GM23338 (cell line): ENCODE measurements at regions not wholly inside any gene's neighbourhood (a gene's known extent, or its start where the extent isn't known, plus 50 kb on each side); places are given as distances from the start of the nearest gene placed in this dataset.
A peak's percentile ranks its signal among the peaks of the same experiment; 100 is the strongest.

Experiments
- ATAC-seq: fragments of 200-7000 bp; cut with Tn5 transposase; 3 replicates; pipeline ENCODE4 v1.9.1; 2020
- DNase-seq: peaks from one replicate; pipeline ENCODE4 v3.0.0-alpha.2; 2015; ENCODE audit warnings: low spot score
- H2AFZ ChIP-seq: fragments of 200-600 bp; sonication (generic); 2 replicates; pipeline ENCODE4 v1.8.0; 2016; ENCODE audit warnings: antibody characterized with exemption, mild to moderate bottlenecking, moderate library complexity
- H3F3A ChIP-seq: fragments of 200-600 bp; sonication (generic); replicated peaks from 2 replicates; pipeline ENCODE4 v1.8.0; 2017; ENCODE audit warnings: antibody characterized with exemption, mixed run types, low read depth
- H3K27ac ChIP-seq: fragments of 200-600 bp; sonication (generic); 2 replicates; pipeline ENCODE4 v1.6.1; 2016; ENCODE audit warnings: low read depth
- H3K27me3 ChIP-seq: fragments of 200-600 bp; sonication (generic); 2 replicates; pipeline ENCODE4 v1.8.0; 2016; ENCODE audit warnings: mild to moderate bottlenecking, mixed run types, moderate library complexity; ENCODE audit not compliant: insufficient read depth
- H3K36me3 ChIP-seq: fragments of 200-600 bp; sonication (generic); 2 replicates; pipeline ENCODE4 v1.8.0; 2016; ENCODE audit warnings: mild to moderate bottlenecking; ENCODE audit not compliant: insufficient read depth
- H3K4me1 ChIP-seq: fragments of 200-600 bp; sonication (generic); 2 replicates; pipeline ENCODE4 v1.8.0; 2016; ENCODE audit warnings: mild to moderate bottlenecking, moderate library complexity; ENCODE audit not compliant: insufficient read depth
- H3K4me2 ChIP-seq: fragments of 200-600 bp; sonication (generic); 2 replicates; pipeline ENCODE4 v1.7.1; 2017; ENCODE audit warnings: mixed run types
- H3K4me3 ChIP-seq: fragments of 200-600 bp; sonication (generic); 2 replicates; pipeline ENCODE4 v1.6.1; 2016; ENCODE audit warnings: mixed run types
- H3K79me2 ChIP-seq: fragments of 200-600 bp; sonication (generic); replicated peaks from 2 replicates; pipeline ENCODE4 v1.8.0; 2017; ENCODE audit warnings: mild to moderate bottlenecking; ENCODE audit not compliant: insufficient read depth
- H3K9me2 ChIP-seq: fragments of 200-600 bp; sonication (generic); 2 replicates; pipeline ENCODE4 v1.8.0; 2017; ENCODE audit not compliant: insufficient read depth
- H4K20me1 ChIP-seq: fragments of 200-600 bp; sonication (generic); replicated peaks from 2 replicates; pipeline ENCODE4 v1.8.0; 2017; ENCODE audit warnings: mild to moderate bottlenecking; ENCODE audit not compliant: insufficient read depth
- H3K27ac Mint-ChIP-seq: 2 replicates; pipeline ENCODE4 v1.8.0; 2020; ENCODE audit warnings: inconsistent platforms, mild to moderate bottlenecking, moderate library complexity, mixed read lengths
- H3K27me3 Mint-ChIP-seq: 3 replicates; pipeline ENCODE4 v1.8.0; 2022; ENCODE audit warnings: low read depth, mild to moderate bottlenecking, moderate library complexity, mixed read lengths, inconsistent platforms; ENCODE audit not compliant: insufficient read depth, poor library complexity
- H3K36me3 Mint-ChIP-seq: 3 replicates; pipeline ENCODE4 v1.8.0; 2021; ENCODE audit warnings: low read depth, mild to moderate bottlenecking, inconsistent platforms, moderate library complexity, mixed read lengths
- H3K4me1 Mint-ChIP-seq: 3 replicates; pipeline ENCODE4 v1.8.0; 2020; ENCODE audit warnings: mild to moderate bottlenecking, inconsistent platforms, mixed read lengths
- H3K4me3 Mint-ChIP-seq: 3 replicates; pipeline ENCODE4 v1.8.0; 2021; ENCODE audit warnings: moderate library complexity, mild to moderate bottlenecking, inconsistent platforms, mixed read lengths
- H3K9me3 Mint-ChIP-seq: 3 replicates; pipeline ENCODE4 v1.8.0; 2020; ENCODE audit warnings: moderate library complexity, mild to moderate bottlenecking, inconsistent platforms, mixed read lengths
- EZH2 ChIP-seq: fragments of 200-600 bp; sonication (generic); IDR thresholded peaks from one replicate; pipeline ENCODE4 v1.8.0; 2017; ENCODE audit warnings: antibody characterized with exemption, mild to moderate bottlenecking, low read depth; ENCODE audit not compliant: unreplicated experiment
- EZH2phosphoT487 ChIP-seq: fragments of 200-600 bp; sonication (generic); IDR thresholded peaks from one replicate; pipeline ENCODE4 v1.8.1; 2018; ENCODE audit warnings: antibody characterized with exemption; ENCODE audit not compliant: unreplicated experiment
- JUNB ChIP-seq: IDR thresholded peaks from one replicate; pipeline ENCODE4 v1.6.1; 2016; ENCODE audit warnings: antibody characterized with exemption; ENCODE audit not compliant: unreplicated experiment
- NANOG ChIP-seq: IDR thresholded peaks from 2 replicates; pipeline ENCODE4 v1.6.1; 2016; ENCODE audit warnings: antibody characterized with exemption, borderline replicate concordance
- POLR2AphosphoS5 ChIP-seq: IDR thresholded peaks from 2 replicates; pipeline ENCODE4 v1.6.1; 2016; ENCODE audit warnings: antibody characterized with exemption, low read depth
- STAT1 ChIP-seq: IDR thresholded peaks from one replicate; pipeline ENCODE4 v1.6.1; 2016; ENCODE audit warnings: antibody characterized with exemption; ENCODE audit not compliant: unreplicated experiment
- ZNF114 ChIP-seq: fragments of 250-450 bp; sonication (Bioruptor Pico); IDR thresholded peaks from 2 replicates; pipeline ENCODE4 v1.5.0; 2020; ENCODE audit warnings: mild to moderate bottlenecking, moderate library complexity
- TF ChIP-seq, protein P1 (sequence below): IDR thresholded peaks from 2 replicates; pipeline ENCODE4 v1.6.1; 2016; ENCODE audit warnings: antibody characterized with exemption
- TF ChIP-seq, protein P2 (sequence below), 2 experiments: fragments of 200-600 bp in 1 of 2; sonication (generic) in 1 of 2; conservative IDR thresholded peaks; 2 replicates each; pipeline versions ENCODE4 v1.5.1 to v1.6.1; 2016 to 2017; ENCODE audit warnings: antibody characterized with exemption in 2 of 2, low read depth in 2 of 2, mild to moderate bottlenecking in 2 of 2, moderate library complexity in 1 of 2
- TF ChIP-seq, protein P3 (sequence below): IDR thresholded peaks from one replicate; pipeline ENCODE4 v1.6.1; 2018; ENCODE audit warnings: antibody characterized with exemption; ENCODE audit not compliant: unreplicated experiment
- TF ChIP-seq, protein P4 (sequence below): fragments of 250-450 bp; sonication (Bioruptor Pico); IDR thresholded peaks from 2 replicates; pipeline ENCODE4 v1.5.0; 2020; ENCODE audit warnings: mild to moderate bottlenecking, moderate library complexity

- no peak for TF ChIP-seq JUNB
- TF ChIP-seq STAT1: no peak
- no peak for TF ChIP-seq ZNF114 (CRISPR knock-in tag)
- no peak for TF ChIP-seq NANOG
- no peak for TF ChIP-seq POLR2AphosphoS5
- TF ChIP-seq, protein P1, sequence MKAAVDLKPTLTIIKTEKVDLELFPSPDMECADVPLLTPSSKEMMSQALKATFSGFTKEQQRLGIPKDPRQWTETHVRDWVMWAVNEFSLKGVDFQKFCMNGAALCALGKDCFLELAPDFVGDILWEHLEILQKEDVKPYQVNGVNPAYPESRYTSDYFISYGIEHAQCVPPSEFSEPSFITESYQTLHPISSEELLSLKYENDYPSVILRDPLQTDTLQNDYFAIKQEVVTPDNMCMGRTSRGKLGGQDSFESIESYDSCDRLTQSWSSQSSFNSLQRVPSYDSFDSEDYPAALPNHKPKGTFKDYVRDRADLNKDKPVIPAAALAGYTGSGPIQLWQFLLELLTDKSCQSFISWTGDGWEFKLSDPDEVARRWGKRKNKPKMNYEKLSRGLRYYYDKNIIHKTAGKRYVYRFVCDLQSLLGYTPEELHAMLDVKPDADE: no peak
- TF ChIP-seq EZH2phosphoT487: no peak
- TF ChIP-seq, protein P2, sequence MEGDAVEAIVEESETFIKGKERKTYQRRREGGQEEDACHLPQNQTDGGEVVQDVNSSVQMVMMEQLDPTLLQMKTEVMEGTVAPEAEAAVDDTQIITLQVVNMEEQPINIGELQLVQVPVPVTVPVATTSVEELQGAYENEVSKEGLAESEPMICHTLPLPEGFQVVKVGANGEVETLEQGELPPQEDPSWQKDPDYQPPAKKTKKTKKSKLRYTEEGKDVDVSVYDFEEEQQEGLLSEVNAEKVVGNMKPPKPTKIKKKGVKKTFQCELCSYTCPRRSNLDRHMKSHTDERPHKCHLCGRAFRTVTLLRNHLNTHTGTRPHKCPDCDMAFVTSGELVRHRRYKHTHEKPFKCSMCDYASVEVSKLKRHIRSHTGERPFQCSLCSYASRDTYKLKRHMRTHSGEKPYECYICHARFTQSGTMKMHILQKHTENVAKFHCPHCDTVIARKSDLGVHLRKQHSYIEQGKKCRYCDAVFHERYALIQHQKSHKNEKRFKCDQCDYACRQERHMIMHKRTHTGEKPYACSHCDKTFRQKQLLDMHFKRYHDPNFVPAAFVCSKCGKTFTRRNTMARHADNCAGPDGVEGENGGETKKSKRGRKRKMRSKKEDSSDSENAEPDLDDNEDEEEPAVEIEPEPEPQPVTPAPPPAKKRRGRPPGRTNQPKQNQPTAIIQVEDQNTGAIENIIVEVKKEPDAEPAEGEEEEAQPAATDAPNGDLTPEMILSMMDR (conservative IDR thresholded peaks at IDR 0.05; ENCODE audit: low read depth in 2 of 2): no peak
- TF ChIP-seq, protein P3, sequence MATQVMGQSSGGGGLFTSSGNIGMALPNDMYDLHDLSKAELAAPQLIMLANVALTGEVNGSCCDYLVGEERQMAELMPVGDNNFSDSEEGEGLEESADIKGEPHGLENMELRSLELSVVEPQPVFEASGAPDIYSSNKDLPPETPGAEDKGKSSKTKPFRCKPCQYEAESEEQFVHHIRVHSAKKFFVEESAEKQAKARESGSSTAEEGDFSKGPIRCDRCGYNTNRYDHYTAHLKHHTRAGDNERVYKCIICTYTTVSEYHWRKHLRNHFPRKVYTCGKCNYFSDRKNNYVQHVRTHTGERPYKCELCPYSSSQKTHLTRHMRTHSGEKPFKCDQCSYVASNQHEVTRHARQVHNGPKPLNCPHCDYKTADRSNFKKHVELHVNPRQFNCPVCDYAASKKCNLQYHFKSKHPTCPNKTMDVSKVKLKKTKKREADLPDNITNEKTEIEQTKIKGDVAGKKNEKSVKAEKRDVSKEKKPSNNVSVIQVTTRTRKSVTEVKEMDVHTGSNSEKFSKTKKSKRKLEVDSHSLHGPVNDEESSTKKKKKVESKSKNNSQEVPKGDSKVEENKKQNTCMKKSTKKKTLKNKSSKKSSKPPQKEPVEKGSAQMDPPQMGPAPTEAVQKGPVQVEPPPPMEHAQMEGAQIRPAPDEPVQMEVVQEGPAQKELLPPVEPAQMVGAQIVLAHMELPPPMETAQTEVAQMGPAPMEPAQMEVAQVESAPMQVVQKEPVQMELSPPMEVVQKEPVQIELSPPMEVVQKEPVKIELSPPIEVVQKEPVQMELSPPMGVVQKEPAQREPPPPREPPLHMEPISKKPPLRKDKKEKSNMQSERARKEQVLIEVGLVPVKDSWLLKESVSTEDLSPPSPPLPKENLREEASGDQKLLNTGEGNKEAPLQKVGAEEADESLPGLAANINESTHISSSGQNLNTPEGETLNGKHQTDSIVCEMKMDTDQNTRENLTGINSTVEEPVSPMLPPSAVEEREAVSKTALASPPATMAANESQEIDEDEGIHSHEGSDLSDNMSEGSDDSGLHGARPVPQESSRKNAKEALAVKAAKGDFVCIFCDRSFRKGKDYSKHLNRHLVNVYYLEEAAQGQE: no peak
Measured at GRCh38 chr10:78292982-78293865, 259.6 kb downstream of the RPS24 start (continued).

GRCh38 chr10:78295242-78295641, 261.6 kb downstream of the RPS24 start:
- Mint-ChIP-seq H3K4me1 (peaks cover 19% of the 10 kb centered on the region), H3K9me3 (no peaks in the 10 kb centered on the region; the same call in 2 of the 3 replicates), H3K36me3 (no peaks in the 10 kb centered on the region), H3K27ac (no peak overlapping the region), H3K4me3 (no peak overlapping the region), H3K27me3 (peaks cover 6% of the 10 kb centered on the region)
- ATAC-seq (no peak), DNase-seq (no peak)
- no peaks in the 10 kb centered on the region for H3K79me2 ChIP-seq
- H3K4me2 ChIP-seq: no peak overlapping the region
- peaks cover 20% of the 10 kb centered on the region for H3K4me1 ChIP-seq
- TF ChIP-seq, protein P4, sequence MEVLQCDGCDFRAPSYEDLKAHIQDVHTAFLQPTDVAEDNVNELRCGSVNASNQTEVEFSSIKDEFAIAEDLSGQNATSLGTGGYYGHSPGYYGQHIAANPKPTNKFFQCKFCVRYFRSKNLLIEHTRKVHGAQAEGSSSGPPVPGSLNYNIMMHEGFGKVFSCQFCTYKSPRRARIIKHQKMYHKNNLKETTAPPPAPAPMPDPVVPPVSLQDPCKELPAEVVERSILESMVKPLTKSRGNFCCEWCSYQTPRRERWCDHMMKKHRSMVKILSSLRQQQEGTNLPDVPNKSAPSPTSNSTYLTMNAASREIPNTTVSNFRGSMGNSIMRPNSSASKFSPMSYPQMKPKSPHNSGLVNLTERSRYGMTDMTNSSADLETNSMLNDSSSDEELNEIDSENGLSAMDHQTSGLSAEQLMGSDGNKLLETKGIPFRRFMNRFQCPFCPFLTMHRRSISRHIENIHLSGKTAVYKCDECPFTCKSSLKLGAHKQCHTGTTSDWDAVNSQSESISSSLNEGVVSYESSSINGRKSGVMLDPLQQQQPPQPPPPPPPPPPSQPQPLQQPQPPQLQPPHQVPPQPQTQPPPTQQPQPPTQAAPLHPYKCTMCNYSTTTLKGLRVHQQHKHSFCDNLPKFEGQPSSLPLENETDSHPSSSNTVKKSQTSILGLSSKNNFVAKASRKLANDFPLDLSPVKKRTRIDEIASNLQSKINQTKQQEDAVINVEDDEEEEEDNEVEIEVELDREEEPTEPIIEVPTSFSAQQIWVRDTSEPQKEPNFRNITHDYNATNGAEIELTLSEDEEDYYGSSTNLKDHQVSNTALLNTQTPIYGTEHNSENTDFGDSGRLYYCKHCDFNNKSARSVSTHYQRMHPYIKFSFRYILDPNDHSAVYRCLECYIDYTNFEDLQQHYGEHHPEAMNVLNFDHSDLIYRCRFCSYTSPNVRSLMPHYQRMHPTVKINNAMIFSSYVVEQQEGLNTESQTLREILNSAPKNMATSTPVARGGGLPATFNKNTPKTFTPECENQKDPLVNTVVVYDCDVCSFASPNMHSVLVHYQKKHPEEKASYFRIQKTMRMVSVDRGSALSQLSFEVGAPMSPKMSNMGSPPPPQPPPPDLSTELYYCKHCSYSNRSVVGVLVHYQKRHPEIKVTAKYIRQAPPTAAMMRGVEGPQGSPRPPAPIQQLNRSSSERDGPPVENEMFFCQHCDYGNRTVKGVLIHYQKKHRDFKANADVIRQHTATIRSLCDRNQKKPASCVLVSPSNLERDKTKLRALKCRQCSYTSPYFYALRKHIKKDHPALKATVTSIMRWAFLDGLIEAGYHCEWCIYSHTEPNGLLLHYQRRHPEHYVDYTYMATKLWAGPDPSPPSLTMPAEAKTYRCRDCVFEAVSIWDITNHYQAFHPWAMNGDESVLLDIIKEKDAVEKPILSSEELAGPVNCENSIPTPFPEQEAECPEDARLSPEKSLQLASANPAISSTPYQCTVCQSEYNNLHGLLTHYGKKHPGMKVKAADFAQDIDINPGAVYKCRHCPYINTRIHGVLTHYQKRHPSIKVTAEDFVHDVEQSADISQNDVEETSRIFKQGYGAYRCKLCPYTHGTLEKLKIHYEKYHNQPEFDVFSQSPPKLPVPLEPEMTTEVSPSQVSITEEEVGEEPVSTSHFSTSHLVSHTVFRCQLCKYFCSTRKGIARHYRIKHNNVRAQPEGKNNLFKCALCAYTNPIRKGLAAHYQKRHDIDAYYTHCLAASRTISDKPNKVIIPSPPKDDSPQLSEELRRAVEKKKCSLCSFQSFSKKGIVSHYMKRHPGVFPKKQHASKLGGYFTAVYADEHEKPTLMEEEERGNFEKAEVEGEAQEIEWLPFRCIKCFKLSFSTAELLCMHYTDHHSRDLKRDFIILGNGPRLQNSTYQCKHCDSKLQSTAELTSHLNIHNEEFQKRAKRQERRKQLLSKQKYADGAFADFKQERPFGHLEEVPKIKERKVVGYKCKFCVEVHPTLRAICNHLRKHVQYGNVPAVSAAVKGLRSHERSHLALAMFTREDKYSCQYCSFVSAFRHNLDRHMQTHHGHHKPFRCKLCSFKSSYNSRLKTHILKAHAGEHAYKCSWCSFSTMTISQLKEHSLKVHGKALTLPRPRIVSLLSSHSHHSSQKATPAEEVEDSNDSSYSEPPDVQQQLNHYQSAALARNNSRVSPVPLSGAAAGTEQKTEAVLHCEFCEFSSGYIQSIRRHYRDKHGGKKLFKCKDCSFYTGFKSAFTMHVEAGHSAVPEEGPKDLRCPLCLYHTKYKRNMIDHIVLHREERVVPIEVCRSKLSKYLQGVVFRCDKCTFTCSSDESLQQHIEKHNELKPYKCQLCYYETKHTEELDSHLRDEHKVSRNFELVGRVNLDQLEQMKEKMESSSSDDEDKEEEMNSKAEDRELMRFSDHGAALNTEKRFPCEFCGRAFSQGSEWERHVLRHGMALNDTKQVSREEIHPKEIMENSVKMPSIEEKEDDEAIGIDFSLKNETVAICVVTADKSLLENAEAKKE (CRISPR knock-in tag): no peak
- TF ChIP-seq EZH2: no peak
- no peaks in the 10 kb centered on the region for H3F3A ChIP-seq
- peak overlapping the region; percentile 60; the same call in 1 of the 2 replicates for H2AFZ ChIP-seq
- no peaks in the 10 kb centered on the region for H3K27me3 ChIP-seq
- H3K36me3 ChIP-seq: no peaks in the 10 kb centered on the region
- H3K9me2 ChIP-seq: no peaks in the 10 kb centered on the region
- H3K27ac ChIP-seq: no peak overlapping the region
- no peak overlapping the region for H3K4me3 ChIP-seq
- H4K20me1 ChIP-seq: no peaks in the 10 kb centered on the region
